ENCODE measurements at regions not wholly inside any gene's neighbourhood (a gene's known extent, or its start where the extent isn't known, plus 50 kb on each side); places are given as distances from the start of the nearest gene placed in this dataset.

DNA sequence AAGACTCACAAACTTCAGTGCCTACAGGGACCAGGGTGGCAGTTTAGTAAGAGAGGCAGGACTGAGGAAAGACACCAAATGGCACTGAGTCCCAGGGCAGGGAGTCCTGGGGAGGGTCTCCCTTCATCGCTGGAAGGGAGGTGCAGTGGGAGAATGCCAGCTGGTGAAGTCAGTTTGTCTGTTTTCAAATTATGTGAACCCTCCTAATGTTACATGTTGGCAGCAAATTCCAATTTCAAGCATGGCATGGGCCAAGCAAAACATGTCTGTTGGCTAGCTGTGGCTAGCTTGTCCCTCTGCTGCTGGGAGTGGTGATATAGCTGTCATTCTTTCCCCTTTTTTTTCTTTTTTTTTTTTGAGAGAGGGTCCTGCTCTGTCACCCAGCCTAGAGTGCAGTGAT is 55.9 kb upstream of the HAAO start:
- Histone ChIP-seq H3K79me2 (replicated peaks; ENCODE audit: insufficient read depth) (no peaks in the 10 kb centered on the region), H2AFZ (no peak overlapping the region), H3K27me3 (ENCODE audit: insufficient read depth) (no peaks in the 10 kb centered on the region), H4K20me1 (replicated peaks; ENCODE audit: insufficient read depth) (no peaks in the 10 kb centered on the region), H3K36me3 (ENCODE audit: insufficient read depth) (no peaks in the 10 kb centered on the region), H3K4me3 (no peak overlapping the region), H3K4me1 (ENCODE audit: insufficient read depth) (no peaks in the 10 kb centered on the region), H3K4me2 (no peak overlapping the region), H3F3A (replicated peaks; ENCODE audit: low read depth) (no peaks in the 10 kb centered on the region), H3K27ac (ENCODE audit: low read depth) (no peak overlapping the region), H3K9me2 (ENCODE audit: insufficient read depth) (no peaks in the 10 kb centered on the region)
- peaks cover 2% of the 10 kb centered on the region; the same call in 2 of the 3 replicates for H3K4me1 Mint-ChIP-seq
- no peak overlapping the region for H3K4me3 Mint-ChIP-seq
- H3K9me3 Mint-ChIP-seq: no peaks in the 10 kb centered on the region
- H3K27ac Mint-ChIP-seq: no peak overlapping the region
- peaks cover 1% of the 10 kb centered on the region for H3K27me3 Mint-ChIP-seq (ENCODE audit: insufficient read depth, low read depth, poor library complexity)
- no peaks in the 10 kb centered on the region for H3K36me3 Mint-ChIP-seq (ENCODE audit: low read depth)
- DNase-seq (ENCODE audit: low spot score) (no peak), ATAC-seq (no peak)
- TF ChIP-seq ZNF331 (CRISPR knock-in tag; IDR thresholded peaks at IDR 0.05; ENCODE audit: low read depth): no peak
- no peak for TF ChIP-seq NANOG (IDR thresholded peaks at IDR 0.05; ENCODE audit: borderline replicate concordance)

DNA sequence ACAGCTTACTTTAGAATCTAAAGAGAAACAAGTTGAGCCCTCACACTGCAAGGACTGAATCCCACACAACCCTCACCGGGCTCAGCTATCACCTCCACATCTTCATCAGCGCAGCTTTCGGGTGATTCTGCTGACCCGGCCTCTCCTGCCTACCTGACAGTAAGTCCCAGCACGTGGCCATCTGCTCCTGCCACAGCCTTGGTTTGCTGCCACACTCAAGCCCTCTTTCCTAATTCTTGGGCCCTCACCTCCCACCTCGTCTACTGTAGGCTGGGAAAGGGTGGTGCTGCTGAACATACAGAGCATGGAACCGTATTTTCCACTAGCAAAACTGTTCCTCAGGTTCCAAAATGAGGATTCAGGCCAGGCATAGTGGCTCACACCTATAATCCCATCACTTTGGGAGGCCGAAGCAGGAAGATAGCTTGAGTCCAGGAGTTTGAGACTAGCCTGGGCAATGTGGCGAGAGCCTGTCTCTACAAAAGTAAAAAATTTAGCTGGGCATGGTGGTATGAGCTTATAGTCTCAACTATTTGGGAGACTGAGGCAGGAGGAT is 55.3 kb upstream of the HAAO start:
- Mint-ChIP-seq H3K27me3 (ENCODE audit: insufficient read depth, low read depth, poor library complexity) (peaks cover 2% of the 10 kb centered on the region), H3K36me3 (ENCODE audit: low read depth) (no peaks in the 10 kb centered on the region), H3K4me1 (peaks cover 2% of the 10 kb centered on the region; the same call in 2 of the 3 replicates), H3K9me3 (no peaks in the 10 kb centered on the region), H3K4me3 (no peak overlapping the region), H3K27ac (no peak overlapping the region)
- H3K9me2 ChIP-seq (ENCODE audit: insufficient read depth): no peaks in the 10 kb centered on the region
- 0 out of 2 replicates have a peak overlapping the region, but pooled peaks have one; percentile 47 for H2AFZ ChIP-seq
- H4K20me1 ChIP-seq (replicated peaks; ENCODE audit: insufficient read depth): no peaks in the 10 kb centered on the region
- H3K4me1 ChIP-seq (ENCODE audit: insufficient read depth): no peaks in the 10 kb centered on the region
- H3K27me3 ChIP-seq (ENCODE audit: insufficient read depth): no peaks in the 10 kb centered on the region
- no peak for ATAC-seq
- no peak overlapping the region for H3K4me3 ChIP-seq
- DNase-seq (ENCODE audit: low spot score): no peak
- H3K36me3 ChIP-seq (ENCODE audit: insufficient read depth): no peaks in the 10 kb centered on the region
- H3K27ac ChIP-seq (ENCODE audit: low read depth): no peak overlapping the region
- no peak overlapping the region for H3K4me2 ChIP-seq
- H3K79me2 ChIP-seq (replicated peaks; ENCODE audit: insufficient read depth): no peaks in the 10 kb centered on the region
- H3F3A ChIP-seq (replicated peaks; ENCODE audit: low read depth): no peaks in the 10 kb centered on the region
- TF ChIP-seq, protein P1, sequence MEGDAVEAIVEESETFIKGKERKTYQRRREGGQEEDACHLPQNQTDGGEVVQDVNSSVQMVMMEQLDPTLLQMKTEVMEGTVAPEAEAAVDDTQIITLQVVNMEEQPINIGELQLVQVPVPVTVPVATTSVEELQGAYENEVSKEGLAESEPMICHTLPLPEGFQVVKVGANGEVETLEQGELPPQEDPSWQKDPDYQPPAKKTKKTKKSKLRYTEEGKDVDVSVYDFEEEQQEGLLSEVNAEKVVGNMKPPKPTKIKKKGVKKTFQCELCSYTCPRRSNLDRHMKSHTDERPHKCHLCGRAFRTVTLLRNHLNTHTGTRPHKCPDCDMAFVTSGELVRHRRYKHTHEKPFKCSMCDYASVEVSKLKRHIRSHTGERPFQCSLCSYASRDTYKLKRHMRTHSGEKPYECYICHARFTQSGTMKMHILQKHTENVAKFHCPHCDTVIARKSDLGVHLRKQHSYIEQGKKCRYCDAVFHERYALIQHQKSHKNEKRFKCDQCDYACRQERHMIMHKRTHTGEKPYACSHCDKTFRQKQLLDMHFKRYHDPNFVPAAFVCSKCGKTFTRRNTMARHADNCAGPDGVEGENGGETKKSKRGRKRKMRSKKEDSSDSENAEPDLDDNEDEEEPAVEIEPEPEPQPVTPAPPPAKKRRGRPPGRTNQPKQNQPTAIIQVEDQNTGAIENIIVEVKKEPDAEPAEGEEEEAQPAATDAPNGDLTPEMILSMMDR (conservative IDR thresholded peaks at IDR 0.05; ENCODE audit: low read depth in 2 of 2): no peak
- TF ChIP-seq, protein P2, sequence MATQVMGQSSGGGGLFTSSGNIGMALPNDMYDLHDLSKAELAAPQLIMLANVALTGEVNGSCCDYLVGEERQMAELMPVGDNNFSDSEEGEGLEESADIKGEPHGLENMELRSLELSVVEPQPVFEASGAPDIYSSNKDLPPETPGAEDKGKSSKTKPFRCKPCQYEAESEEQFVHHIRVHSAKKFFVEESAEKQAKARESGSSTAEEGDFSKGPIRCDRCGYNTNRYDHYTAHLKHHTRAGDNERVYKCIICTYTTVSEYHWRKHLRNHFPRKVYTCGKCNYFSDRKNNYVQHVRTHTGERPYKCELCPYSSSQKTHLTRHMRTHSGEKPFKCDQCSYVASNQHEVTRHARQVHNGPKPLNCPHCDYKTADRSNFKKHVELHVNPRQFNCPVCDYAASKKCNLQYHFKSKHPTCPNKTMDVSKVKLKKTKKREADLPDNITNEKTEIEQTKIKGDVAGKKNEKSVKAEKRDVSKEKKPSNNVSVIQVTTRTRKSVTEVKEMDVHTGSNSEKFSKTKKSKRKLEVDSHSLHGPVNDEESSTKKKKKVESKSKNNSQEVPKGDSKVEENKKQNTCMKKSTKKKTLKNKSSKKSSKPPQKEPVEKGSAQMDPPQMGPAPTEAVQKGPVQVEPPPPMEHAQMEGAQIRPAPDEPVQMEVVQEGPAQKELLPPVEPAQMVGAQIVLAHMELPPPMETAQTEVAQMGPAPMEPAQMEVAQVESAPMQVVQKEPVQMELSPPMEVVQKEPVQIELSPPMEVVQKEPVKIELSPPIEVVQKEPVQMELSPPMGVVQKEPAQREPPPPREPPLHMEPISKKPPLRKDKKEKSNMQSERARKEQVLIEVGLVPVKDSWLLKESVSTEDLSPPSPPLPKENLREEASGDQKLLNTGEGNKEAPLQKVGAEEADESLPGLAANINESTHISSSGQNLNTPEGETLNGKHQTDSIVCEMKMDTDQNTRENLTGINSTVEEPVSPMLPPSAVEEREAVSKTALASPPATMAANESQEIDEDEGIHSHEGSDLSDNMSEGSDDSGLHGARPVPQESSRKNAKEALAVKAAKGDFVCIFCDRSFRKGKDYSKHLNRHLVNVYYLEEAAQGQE (IDR thresholded peaks at IDR 0.05; ENCODE audit: unreplicated experiment): no peak
- TF ChIP-seq STAT1 (IDR thresholded peaks at IDR 0.05; ENCODE audit: unreplicated experiment): no peak
- no peak for TF ChIP-seq EZH2phosphoT487 (IDR thresholded peaks at IDR 0.05; ENCODE audit: unreplicated experiment)
- TF ChIP-seq, protein P3, sequence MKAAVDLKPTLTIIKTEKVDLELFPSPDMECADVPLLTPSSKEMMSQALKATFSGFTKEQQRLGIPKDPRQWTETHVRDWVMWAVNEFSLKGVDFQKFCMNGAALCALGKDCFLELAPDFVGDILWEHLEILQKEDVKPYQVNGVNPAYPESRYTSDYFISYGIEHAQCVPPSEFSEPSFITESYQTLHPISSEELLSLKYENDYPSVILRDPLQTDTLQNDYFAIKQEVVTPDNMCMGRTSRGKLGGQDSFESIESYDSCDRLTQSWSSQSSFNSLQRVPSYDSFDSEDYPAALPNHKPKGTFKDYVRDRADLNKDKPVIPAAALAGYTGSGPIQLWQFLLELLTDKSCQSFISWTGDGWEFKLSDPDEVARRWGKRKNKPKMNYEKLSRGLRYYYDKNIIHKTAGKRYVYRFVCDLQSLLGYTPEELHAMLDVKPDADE (IDR thresholded peaks at IDR 0.05): no peak
- TF ChIP-seq NANOG (IDR thresholded peaks at IDR 0.05; ENCODE audit: borderline replicate concordance): no peak
- no peak for TF ChIP-seq ZNF331 (CRISPR knock-in tag; IDR thresholded peaks at IDR 0.05; ENCODE audit: low read depth)
- no peak for TF ChIP-seq POLR2AphosphoS5 (IDR thresholded peaks at IDR 0.05; ENCODE audit: low read depth)
- no peak for TF ChIP-seq CREB1 (CRISPR knock-in tag; IDR thresholded peaks at IDR 0.05; ENCODE audit: low read depth)
- no peak for TF ChIP-seq EZH2 (IDR thresholded peaks at IDR 0.05; ENCODE audit: low read depth, unreplicated experiment)
- no peak for TF ChIP-seq JUNB (IDR thresholded peaks at IDR 0.05; ENCODE audit: unreplicated experiment)
- TF ChIP-seq ZNF114 (CRISPR knock-in tag; IDR thresholded peaks at IDR 0.05): no peak

Measured in GM23338 (cell line).